ENCODE measurements at regions not wholly inside any gene's neighbourhood (a gene's known extent, or its start where the extent isn't known, plus 50 kb on each side); places are given as distances from the start of the nearest gene placed in this dataset.

DNA sequence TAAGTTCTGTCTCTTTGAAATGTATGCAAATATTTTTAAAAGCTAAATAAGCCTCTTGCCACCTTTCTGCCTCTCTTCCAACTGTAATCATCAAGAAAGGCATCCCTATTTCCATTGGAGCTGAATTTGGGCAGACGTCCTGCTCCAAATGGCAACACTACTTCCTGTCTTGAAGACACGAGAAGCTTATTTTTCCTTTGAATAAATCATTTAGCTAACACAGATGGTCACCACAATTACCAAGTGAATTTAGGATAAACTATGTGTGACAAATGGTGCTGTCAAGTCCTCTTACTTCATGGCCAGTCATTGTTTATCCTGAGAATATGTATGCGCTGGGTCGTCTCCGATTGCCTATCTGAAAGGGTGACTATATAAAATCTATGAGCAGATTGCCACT is 268.0 kb downstream of the ANKRD7 start:
- DNase-seq (ENCODE audit: insufficient read length) (no peak), FAIRE-seq (no peak)
- no peak for TF ChIP-seq TAF1 (IDR thresholded peaks at IDR 0.05; ENCODE audit: borderline replicate concordance, low read depth, low read length)
- TF ChIP-seq POLR2AphosphoS5 (IDR thresholded peaks at IDR 0.05; ENCODE audit: low read depth, low read length), result no peak
- no peak for TF ChIP-seq POLR2A (IDR thresholded peaks at IDR 0.05; ENCODE audit: low read depth, low read length)

DNA sequence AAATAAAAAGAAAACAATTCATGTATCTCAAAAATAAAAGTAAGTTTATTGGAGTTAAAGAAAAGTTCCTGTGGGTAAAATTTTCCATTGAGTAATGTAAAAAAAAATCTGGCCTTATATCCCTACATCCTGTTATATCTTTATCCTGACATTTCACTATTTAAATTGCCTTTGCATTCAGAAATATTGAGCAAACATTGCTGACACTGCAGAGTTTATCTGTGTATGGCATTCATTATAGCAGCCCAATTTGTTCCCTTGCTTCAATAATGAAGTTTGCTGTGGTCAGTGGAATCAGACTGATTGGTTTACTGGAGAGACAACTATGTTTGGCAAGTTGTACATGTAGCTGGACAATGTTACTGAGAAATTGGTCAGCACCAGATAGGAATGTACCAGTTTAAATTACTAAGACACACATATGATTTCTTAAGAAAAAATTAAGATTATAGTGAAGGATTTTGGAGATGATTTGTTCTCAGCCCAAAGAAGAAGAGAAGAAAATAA is 271.7 kb downstream of the ANKRD7 start:
- no peak for FAIRE-seq
- DNase-seq (ENCODE audit: insufficient read length), result no peak
- TF ChIP-seq TAF1 (IDR thresholded peaks at IDR 0.05; ENCODE audit: borderline replicate concordance, low read depth, low read length) (no peak), POLR2A (IDR thresholded peaks at IDR 0.05; ENCODE audit: low read depth, low read length) (no peak), POLR2AphosphoS5 (IDR thresholded peaks at IDR 0.05; ENCODE audit: low read depth, low read length) (no peak)

DNA sequence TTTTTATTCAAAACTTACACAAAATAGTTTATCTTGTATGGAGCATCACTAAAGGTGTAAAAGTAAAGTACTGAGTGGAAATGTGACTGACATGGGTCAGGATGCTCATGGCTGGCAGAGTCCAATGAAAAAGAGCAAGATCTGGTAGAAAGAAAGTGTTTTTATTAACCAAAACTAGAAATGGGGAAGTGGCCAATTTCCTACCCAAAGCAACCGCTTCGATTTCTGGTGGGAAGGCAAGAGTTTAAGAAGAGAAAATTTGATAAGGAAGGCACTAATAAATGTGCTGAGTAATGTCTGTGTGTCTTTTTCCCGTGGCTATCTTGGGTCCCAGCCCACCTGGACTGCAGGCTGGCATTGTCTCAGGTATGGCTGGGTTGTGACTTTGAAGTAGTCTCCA is 277.7 kb downstream of the ANKRD7 start:
- TF ChIP-seq POLR2AphosphoS5 (IDR thresholded peaks at IDR 0.05; ENCODE audit: low read depth, low read length) (no peak), POLR2A (IDR thresholded peaks at IDR 0.05; ENCODE audit: low read depth, low read length) (no peak), TAF1 (IDR thresholded peaks at IDR 0.05; ENCODE audit: borderline replicate concordance, low read depth, low read length) (no peak)
- FAIRE-seq, result no peak

DNA sequence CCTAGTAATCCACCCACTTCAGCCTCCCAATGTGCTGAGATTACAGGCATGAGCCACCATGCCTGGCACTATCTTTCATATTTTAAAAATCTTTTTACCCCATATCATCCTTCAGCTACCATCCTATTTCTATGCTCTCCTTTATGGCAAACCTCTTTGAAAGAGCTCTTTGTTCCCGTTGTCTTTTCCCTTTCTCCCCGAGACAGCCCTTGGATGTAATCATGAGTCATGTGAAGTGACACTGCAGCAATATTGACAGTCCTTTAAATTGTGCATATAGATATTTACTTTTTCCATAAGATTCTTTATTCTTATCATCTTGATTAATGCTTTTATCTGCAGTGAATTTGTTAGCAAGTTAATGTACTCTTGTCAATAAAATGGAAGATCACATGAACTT is 286.6 kb downstream of the ANKRD7 start:
- no peak for DNase-seq (ENCODE audit: insufficient read length)
- no peak for FAIRE-seq
- TF ChIP-seq POLR2AphosphoS5 (IDR thresholded peaks at IDR 0.05; ENCODE audit: low read depth, low read length), result no peak
- no peak for TF ChIP-seq TAF1 (IDR thresholded peaks at IDR 0.05; ENCODE audit: borderline replicate concordance, low read depth, low read length)
- no peak for TF ChIP-seq POLR2A (IDR thresholded peaks at IDR 0.05; ENCODE audit: low read depth, low read length)

More for the DNA sequence above, 277.7 kb downstream of the ANKRD7 start:
- DNase-seq (ENCODE audit: insufficient read length), result no peak

DNA sequence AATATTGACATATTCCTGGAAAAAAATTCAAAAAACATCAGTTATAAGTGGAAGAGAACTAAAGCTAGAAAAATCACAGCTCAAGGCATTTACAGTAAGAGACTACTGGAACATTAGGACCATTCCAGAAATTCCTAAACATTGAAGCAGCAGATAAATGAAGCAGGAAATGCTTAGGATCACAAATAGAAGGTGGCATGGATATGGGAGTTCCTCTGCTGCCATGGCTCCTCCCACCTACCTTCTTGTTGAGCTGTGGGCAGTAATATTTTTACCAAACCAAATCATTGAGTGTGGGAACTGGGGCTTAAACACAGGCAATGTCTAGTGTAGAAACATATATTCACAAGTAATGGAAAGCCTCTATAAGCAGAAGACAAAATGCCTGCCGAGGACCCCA is 292.8 kb downstream of the ANKRD7 start:
- DNase-seq (ENCODE audit: insufficient read length) (no peak), FAIRE-seq (no peak)
- no peak for TF ChIP-seq POLR2A (IDR thresholded peaks at IDR 0.05; ENCODE audit: low read depth, low read length)
- no peak for TF ChIP-seq POLR2AphosphoS5 (IDR thresholded peaks at IDR 0.05; ENCODE audit: low read depth, low read length)
- TF ChIP-seq TAF1 (IDR thresholded peaks at IDR 0.05; ENCODE audit: borderline replicate concordance, low read depth, low read length), result no peak

DNA sequence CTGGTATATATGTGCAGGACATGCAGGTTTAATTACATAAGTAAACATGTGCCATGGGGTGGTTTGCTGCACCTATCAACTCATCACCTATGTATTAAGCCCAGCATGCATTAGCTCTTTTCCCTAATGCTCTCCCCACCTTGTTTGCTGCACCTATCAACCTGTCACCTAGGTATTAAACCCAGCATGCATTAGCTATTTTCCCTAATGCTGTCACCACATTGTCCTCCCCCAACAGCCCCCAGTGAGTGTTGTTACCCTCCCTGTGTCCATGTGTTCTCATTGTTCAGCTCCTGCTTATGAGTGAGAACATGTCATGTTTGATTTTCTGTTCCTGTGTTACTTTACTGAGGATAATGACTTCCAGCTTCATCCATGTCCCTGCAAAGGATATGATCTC is 300.5 kb downstream of the ANKRD7 start:
- no peak for DNase-seq (ENCODE audit: insufficient read length)
- FAIRE-seq, result no peak
- TF ChIP-seq POLR2AphosphoS5 (IDR thresholded peaks at IDR 0.05; ENCODE audit: low read depth, low read length), result no peak
- no peak for TF ChIP-seq TAF1 (IDR thresholded peaks at IDR 0.05; ENCODE audit: borderline replicate concordance, low read depth, low read length)
- no peak for TF ChIP-seq POLR2A (IDR thresholded peaks at IDR 0.05; ENCODE audit: low read depth, low read length)

DNA sequence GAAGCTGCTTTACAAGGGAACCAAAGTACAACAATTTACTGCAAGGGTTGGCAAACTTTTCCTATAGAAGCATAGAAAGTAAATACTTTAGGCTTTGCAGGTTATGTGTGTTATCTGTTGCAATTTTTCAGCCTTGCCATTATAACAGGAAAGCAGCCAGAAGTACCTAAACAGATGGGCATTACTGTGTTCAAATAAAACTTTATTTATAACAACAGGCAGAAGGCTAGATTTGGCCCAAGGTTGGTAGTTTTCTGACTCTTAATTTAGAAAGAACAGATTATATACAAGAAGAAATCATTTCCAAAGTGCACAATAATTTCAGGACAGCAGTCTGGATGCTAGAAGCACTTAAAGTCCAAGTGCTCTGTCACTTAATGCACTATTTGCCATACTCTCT is 307.1 kb downstream of the ANKRD7 start:
- TF ChIP-seq POLR2AphosphoS5 (IDR thresholded peaks at IDR 0.05; ENCODE audit: low read depth, low read length) (no peak), POLR2A (IDR thresholded peaks at IDR 0.05; ENCODE audit: low read depth, low read length) (no peak), TAF1 (IDR thresholded peaks at IDR 0.05; ENCODE audit: borderline replicate concordance, low read depth, low read length) (no peak)
- no peak for FAIRE-seq

DNA sequence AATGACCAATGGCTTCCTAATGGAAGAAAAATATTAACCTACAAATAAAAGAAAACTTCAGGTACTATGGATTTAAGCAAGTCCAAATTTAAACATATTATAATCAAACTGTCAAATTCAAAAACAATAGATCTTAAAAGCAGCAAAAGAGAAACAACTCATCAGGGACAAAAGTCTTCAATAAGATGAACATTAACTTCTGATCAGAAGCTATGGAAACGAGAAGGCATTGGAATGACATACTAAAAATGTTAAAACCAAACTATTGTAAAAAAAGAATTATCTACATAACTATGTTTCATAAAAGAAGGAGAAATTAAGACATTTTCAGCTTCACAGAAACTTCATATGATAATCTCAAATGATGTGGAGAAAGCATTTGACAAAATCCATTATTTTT is 334.7 kb downstream of the ANKRD7 start:
- DNase-seq (ENCODE audit: insufficient read length), result no peak
- TF ChIP-seq POLR2AphosphoS5 (IDR thresholded peaks at IDR 0.05; ENCODE audit: low read depth, low read length) (no peak), TAF1 (IDR thresholded peaks at IDR 0.05; ENCODE audit: borderline replicate concordance, low read depth, low read length) (no peak), POLR2A (IDR thresholded peaks at IDR 0.05; ENCODE audit: low read depth, low read length) (no peak)

More for the DNA sequence above, 307.1 kb downstream of the ANKRD7 start:
- no peak for DNase-seq (ENCODE audit: insufficient read length)

DNA sequence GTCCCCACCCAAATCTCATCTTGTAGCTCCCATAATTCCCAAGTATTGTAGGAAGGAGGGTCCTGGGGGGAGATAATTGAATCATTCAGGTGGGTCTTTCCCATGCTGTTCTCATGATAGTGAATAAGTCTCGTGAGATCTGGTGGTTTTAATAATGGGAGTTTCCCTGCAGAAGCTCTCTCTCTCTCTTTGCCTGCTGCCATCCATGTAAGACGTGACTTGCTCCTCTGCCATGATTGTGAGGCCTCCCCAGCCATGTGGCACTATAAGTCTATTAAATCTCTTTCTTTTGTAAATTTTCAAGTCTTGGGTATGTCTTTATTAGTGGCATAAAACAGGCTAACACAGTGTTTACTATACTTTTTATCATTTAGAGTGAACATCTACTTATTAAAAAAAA is 338.8 kb downstream of the ANKRD7 start:
- FAIRE-seq (no peak), DNase-seq (ENCODE audit: insufficient read length) (no peak)
- TF ChIP-seq POLR2A (IDR thresholded peaks at IDR 0.05; ENCODE audit: low read depth, low read length), result no peak
- TF ChIP-seq TAF1 (IDR thresholded peaks at IDR 0.05; ENCODE audit: borderline replicate concordance, low read depth, low read length), result no peak
- TF ChIP-seq POLR2AphosphoS5 (IDR thresholded peaks at IDR 0.05; ENCODE audit: low read depth, low read length), result no peak

More for the DNA sequence above, 334.7 kb downstream of the ANKRD7 start:
- FAIRE-seq, result no peak

DNA sequence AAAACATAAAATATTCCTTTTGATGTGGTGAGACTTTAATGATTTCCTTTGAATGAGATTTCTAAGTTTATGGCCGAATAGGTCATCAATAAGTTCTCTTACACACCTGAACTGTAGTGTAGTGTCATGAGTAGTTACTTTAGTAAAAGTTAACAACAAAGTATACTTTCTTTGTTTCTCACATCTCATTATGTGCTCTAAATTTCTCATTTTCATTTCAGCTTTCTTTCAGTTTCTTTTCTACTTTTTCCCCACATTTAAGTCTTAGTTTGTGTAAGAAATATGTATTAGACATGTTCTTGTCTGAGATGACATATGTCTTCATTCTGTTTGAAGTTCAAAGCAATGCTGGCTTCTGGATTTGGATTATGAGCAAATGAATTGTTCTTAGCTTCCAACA is 348.1 kb downstream of the ANKRD7 start:
- no peak for FAIRE-seq
- TF ChIP-seq TAF1 (IDR thresholded peaks at IDR 0.05; ENCODE audit: borderline replicate concordance, low read depth, low read length) (no peak), POLR2AphosphoS5 (IDR thresholded peaks at IDR 0.05; ENCODE audit: low read depth, low read length) (no peak), POLR2A (IDR thresholded peaks at IDR 0.05; ENCODE audit: low read depth, low read length) (no peak)
- DNase-seq (ENCODE audit: insufficient read length), result no peak

DNA sequence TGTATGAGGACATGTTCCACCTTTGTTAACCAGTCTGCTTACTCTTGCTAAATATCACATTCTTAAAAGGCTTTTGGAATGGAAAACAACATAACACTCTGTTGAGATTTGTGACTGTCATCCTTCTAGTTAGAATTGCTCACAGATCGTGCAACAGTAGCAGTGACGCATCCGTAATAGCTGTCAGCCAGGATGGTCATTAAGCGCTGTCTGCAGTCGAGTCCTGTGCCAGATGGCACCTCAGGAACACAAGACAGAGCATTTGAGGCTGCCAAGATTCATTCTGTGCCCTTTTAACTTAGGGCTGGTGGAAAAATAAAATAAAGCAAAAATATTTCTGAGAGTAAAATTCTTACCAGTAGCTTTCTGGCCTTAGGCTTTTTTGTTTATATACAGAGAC is 348.6 kb downstream of the ANKRD7 start:
- FAIRE-seq, result no peak
- no peak for DNase-seq (ENCODE audit: insufficient read length)
- TF ChIP-seq TAF1 (IDR thresholded peaks at IDR 0.05; ENCODE audit: borderline replicate concordance, low read depth, low read length), result no peak
- TF ChIP-seq POLR2AphosphoS5 (IDR thresholded peaks at IDR 0.05; ENCODE audit: low read depth, low read length), result no peak
- TF ChIP-seq POLR2A (IDR thresholded peaks at IDR 0.05; ENCODE audit: low read depth, low read length), result no peak

DNA sequence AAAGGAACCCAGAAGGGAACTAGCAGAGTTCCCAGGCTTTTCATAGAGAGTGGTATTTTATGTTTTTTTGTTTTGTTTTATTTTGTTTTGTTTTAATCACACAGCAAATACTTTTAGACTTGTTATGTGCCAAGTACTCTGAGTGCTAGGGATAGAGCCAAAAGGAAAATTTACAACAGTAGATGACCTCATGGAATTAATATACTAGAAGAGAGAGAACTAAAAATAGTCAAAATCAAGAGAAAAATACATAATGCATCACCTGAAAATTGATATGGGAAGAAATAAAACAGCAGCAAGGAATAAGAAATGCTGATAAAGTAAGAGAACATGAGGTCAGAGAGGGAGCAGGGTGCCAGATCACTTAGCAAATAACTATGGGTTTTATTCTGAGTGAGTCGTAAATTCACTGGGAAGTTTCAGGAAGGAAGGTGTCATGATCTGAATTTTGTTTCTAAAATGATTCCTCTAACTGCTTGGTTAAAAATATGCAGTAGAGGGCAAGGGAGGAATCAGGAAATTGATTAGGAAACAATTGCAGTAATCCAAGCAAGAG is 351.0 kb downstream of the ANKRD7 start:
- FAIRE-seq (no peak), DNase-seq (ENCODE audit: insufficient read length) (no peak)
- TF ChIP-seq POLR2A (IDR thresholded peaks at IDR 0.05; ENCODE audit: low read depth, low read length), result no peak
- TF ChIP-seq POLR2AphosphoS5 (IDR thresholded peaks at IDR 0.05; ENCODE audit: low read depth, low read length), result no peak
- no peak for TF ChIP-seq TAF1 (IDR thresholded peaks at IDR 0.05; ENCODE audit: borderline replicate concordance, low read depth, low read length)

Measured in GM12892 (cell line).